Vagina (tissue), 2 donors: ENCODE measurements at regions not wholly inside any gene's neighbourhood (a gene's known extent, or its start where the extent isn't known, plus 50 kb on each side); places are given as distances from the start of the nearest gene placed in this dataset.

Experiments
- CTCF ChIP-seq, 3 experiments: fragments of 450-650 bp in 2 of 3; fragments of 200-600 bp in 1 of 3; sonication (generic) in 1 of 3; IDR thresholded peaks; one replicate each; pipeline ENCODE4 v1.5.1; 2017 to 2019; ENCODE audit warnings: antibody characterized with exemption in 3 of 3, mild to moderate bottlenecking in 2 of 3, moderate library complexity in 2 of 3
- POLR2A ChIP-seq, 2 donors: fragments of 450-650 bp; IDR thresholded peaks; one replicate each; pipeline ENCODE4 v1.6.1; 2017; ENCODE audit warnings: antibody characterized with exemption in 2 of 2, mild to moderate bottlenecking in 2 of 2, moderate library complexity in 2 of 2
- POLR2AphosphoS5 ChIP-seq, 2 donors: sonication (generic); formaldehyde crosslinking; IDR thresholded peaks; one replicate each; pipeline ENCODE4 v1.9.0; 2017; ENCODE audit warnings: antibody characterized with exemption in 2 of 2, mild to moderate bottlenecking in 2 of 2, low read depth in 1 of 2; ENCODE audit not compliant: insufficient read depth in 1 of 2

- TF ChIP-seq CTCF (IDR thresholded peaks at IDR 0.05) (no peak), POLR2A (IDR thresholded peaks at IDR 0.05) (no peak), POLR2AphosphoS5 (IDR thresholded peaks at IDR 0.05; ENCODE audit: insufficient read depth in 1 of 2, low read depth in 1 of 2) (no peak)
These were observed 93.8 kb downstream of the CRLF2 start for GRCh38 chrX:1118572-1119199.
